Nucleus accumbens (tissue), 56 donors: ENCODE measurements at regions not wholly inside any gene's neighbourhood (a gene's known extent, or its start where the extent isn't known, plus 50 kb on each side); places are given as distances from the start of the nearest gene placed in this dataset.

Source experiments
- DNase-seq, 56 donors: peaks; one replicate each; lab custom pipeline; 2025; lab: John Stamatoyannopoulos, UW

DNA sequence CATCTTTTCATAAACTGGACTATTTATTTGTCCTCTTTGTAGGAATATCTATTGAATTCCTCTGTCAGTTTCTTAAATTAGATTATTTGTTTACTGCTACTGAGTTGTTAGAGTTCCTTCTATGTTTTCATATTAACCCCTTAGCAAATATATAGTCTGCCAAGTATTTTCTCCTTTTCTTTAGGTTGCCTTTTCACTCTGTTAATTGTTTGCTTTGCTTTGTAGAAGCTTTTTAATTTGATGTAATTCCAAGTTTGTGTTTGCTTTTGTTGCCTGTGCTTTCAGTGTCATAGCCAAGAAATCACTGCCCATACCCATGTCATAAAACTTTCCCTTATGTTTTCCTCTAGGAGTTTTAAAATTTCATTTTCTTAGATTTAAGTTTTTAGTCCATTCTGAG, 256.2 kb upstream of the SEMA3A start:
- DNase-seq, result no peak

DNA sequence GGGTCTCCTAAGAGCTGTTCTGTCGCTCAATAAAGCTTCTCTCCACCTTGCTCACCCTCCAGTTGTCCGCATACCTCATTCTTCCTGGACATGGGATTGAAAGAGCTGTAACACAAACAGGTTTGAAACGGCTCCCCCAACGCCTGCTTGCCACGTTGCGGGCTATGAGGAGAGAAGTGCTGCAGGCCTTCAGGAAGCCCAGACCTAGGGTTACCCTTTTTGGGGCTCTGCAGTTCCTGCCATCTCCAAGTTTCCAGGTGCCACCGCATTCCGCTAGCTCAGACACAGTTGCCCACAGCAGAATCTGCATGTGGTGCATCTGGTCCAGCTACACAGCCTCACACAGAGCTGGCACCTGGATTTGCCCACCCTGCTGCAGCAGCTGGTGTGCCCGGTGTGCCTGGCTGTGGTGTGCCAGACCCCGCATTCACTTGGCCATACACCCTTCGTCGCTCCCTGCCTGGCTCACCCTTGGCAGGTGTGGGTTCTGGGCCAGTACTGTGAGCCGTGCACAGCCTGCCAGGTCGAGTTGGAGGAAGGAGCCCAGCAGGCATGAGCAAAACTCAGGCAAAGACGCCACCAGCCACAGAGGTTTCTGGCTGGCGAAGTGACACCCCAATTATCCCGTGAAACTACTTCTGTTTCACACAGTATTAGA, 253.2 kb upstream of the SEMA3A start:
- no peak for DNase-seq

DNA sequence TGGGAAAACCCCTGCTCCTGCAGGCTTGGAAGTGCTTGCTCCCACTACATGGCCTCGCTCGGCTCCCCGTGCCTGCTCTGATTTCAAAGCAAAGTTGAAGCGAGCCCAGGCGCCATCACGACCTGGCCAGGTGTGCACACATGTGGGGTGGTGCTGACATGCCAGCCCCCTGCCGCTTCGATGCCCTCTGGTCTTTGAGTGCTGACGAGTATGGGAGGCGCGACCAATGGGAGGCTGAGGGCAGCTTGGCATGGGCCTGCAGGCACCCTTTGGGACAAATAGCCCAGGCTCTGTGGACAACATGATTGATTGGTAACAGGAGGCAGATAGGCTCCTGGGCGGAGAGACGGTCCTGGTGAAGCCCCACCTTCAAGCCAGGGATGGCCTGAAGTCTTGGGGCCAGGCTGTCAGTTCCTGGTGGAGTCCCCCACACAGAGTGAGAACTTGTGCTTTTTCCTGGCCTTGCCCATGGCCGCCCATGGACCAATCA, 252.4 kb upstream of the SEMA3A start:
- no peak for DNase-seq

DNA sequence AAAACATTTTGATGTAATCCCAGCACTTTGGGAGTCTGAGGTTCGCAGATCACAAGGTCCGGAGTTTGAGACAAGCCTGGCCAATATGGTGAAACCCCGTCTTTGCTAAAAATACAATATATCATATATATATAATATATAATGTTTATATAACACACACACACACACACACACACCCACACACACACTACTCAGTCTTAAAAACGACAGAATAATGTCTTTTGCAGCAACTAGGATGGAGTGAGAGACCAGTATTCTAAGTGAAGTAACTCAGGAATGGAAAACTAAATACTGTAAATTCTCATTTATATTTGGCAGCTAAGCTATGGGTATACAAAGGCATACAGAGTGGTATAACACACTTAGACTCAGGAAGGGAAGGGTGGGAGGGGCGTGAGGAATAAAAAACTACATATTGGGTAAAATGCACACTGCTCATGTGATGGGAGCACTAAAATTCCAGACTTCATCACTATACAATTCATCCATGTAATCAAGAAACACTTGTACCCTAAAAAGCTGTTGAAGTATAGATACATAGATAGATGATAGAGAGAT, 231.2 kb upstream of the SEMA3A start:
- no peak for DNase-seq

DNA sequence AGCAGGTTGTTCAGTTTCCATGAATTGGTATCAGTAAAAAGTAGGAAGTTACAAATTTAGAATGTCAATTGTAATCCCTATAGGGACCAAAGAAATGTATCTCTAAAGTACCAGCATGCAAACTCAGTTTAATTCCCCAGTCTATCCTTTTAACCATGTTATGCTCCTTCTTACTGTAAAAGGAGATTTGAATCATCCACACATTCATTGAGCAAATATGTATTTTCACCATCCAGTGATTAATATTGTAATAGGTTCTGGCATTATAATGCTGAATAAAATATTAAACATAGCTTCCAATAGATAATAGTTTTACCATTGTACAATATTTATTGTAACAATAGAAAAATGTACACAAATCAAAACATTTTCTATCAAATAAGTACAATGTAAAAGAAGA, 228.2 kb upstream of the SEMA3A start:
- no peak for DNase-seq

DNA sequence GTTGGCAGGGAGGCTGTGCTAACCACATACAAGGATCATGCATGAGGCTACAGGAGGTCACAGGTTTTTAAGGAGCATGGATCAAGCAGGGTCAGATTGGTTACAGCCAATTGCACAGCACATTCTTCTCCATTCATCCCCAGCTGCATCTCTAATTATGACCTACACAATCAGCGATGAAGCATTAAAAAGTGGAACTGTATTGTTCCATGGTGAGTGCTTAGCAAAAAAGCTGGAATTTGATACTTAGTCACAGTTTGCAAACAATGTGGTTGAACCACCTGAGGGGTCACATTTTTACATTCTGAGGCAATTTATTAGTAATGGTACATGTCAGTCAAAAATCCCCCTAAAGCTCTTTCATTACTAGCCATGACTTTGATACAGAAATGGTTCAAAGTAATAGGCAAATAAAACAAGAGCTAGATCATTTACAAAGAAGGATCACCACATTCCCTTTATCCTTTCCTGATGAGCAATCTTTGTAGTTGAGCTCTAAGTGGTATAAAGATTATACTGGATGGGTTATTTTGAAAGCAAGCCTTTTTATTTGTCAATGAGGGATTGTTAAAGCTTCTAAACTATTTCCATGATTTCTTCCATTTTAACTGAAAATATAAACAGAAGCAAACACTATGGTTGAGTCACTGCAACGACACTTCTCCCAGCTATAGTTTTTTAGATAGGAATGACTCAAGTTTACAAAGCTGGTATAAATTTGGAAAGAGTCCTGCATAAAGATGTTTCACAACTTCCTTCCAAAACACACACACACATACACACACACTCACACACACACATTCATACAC, 217.8 kb upstream of the SEMA3A start:
- no peak for DNase-seq

DNA sequence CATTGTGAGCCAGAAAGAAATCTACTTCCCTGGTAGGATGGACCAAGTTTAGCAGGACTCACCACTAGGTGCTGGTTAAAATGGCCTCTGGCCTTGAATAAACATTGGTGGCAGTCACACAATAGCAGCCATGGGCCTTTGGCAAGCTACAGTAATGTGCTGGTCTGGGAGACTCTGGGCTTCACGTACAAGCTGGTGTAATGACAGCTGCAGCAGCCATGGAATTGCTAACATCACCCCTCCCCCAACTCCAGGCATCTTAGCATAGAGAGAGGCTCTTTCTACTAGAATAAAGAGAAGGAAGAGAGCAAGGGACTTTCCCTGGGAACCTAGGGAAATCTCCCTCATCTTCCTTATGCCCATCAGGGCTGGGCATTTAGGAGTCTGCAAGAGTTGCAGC, 205.1 kb upstream of the SEMA3A start:
- no peak for DNase-seq

DNA sequence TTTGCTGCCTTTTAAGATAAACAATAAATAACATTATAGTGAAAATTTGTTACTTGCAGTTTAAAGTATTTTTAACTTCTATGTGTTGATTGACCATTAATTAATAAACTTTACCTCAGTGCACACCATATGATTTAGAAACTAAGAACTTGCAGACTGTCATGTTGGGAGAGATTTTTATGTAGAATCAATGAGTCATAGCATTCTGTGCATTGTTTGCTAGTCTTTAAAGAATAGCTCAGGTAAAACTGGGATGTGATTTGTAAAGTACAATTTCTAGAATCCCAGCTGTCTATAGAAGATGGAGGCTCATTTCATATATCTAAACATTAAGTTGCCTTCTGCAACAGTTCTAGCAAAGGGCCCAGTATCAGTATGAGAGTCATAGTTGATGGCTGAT, 199.6 kb upstream of the SEMA3A start:
- no peak for DNase-seq

DNA sequence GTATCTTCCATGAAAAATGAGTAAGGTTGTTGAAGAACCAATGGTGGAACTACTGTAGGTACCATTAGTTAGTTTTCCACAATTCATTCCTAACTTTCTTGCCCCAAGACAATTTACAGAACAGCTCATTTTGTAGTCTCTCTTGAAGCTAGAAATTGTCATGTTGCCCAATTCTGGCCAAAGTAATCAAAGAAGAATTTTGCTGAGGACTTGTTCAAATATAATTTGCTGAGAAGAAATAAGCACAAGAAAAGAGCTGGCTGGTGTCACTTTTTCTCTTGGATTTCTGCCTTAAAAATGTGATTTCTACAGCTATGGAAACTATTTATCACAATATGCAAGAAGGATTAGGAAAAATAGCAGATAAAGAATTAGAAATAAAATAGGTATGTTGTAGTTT, 199.2 kb upstream of the SEMA3A start:
- DNase-seq, result no peak

DNA sequence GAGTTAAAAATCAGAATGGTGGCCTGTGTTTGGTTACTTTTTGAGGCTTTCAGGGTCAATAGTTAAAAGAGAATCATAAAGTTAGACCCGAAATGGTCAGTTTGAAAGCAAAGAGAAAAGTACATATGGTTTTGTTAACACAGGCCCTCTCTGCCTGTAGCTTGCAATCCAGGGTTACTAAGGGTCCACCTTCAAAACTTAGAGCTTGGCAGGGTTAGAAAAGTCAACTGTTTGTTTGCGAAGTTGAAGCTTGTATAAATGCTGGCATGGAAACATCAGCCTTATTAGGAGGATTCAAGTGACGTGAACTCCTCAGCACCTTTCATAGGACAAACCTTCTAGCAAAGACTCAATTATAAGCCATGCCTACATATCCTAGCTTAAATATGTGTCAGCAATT, 196.3 kb upstream of the SEMA3A start:
- DNase-seq, result no peak

DNA sequence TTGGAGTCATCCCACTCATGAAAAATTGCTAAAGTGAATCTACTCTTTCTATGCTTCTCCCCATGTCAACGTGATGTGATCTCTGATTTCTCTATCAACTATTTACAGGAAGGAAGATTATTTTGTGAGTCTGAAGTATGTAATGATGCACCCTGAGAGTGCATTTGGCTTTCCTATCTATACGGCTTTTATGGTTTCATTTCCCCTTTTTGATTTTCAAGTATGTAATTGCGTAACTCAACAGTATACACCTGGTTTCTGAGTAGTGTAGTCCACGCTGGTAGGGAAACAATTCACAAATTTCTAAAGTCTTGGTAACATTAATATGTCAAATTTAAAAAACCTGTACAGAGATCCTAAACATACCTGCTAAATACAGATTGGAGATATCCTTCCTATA, 194.7 kb upstream of the SEMA3A start:
- DNase-seq, result no peak

DNA sequence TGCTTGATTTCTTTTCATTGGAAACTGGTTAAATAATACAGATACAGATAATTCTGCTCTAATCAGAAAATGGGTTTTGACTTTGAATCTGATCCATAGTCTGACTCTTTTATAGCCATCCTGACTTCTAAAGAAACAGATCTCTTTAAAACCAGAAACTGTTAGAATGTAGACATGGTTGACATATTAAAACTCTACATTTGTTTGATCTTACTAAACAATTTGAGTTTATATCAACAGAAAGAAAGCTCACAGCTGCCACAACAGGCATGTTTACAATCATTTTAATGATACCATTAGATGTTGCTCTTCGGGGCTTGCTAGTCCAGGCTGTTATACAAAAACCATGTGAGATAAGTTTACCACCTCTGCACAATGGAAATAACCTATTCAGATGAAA, 193.0 kb upstream of the SEMA3A start:
- DNase-seq, result no peak

DNA sequence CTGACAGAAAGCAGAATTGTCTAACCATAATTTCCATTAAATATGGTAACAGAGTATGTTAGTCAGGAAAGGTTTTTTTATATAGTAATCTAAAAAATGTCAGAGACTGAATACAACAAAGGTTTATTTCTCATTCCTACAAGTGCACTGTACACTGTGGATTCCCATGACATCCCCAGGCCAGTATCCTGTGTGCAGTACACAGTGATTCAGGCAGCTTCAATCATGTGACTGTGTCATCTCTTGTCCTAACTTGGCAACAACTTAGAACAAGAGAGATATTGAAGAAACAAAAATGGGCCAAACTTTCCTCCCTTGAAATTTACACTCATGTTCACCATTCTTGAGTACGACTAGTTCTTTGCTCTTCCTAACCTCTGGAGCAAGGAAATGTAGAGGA, 189.8 kb upstream of the SEMA3A start:
- DNase-seq, result no peak

DNA sequence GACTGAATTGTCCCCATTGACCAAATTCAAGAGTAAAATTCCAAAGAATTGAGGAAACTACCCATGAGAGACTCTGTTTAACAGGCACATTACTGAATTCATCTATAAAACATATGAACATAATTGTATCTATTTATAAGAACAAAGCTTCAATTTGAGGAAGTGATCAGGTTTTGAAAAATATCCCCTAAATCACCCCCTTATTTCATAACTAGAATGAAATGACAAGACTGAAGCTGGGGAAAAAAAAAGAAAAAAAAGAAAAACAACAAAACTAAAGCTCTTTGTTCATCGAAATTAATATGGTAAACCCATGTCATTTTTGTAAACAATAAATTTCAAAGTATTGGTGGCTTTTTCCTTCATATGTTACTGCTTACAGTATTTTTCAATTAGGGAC, 184.9 kb upstream of the SEMA3A start:
- no peak for DNase-seq

DNA sequence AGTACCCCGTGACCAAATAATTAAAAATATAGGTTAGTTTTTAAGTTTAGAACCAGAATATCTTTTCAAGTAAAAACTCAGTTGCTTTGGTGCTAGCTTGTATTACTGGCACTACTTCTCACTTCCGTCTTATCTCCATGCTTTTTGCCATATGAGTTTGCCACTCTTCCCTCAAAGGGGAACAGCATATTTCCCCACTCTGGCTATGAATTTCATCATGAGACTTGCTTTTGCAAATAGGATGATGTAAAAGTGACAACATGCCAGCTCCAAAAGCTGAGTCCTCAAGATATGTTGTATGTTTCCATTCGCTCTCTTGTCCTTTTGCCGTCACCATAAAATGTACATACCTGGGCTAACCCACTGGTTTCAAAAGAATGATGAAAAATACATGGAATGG, 178.1 kb upstream of the SEMA3A start:
- no peak for DNase-seq

DNA sequence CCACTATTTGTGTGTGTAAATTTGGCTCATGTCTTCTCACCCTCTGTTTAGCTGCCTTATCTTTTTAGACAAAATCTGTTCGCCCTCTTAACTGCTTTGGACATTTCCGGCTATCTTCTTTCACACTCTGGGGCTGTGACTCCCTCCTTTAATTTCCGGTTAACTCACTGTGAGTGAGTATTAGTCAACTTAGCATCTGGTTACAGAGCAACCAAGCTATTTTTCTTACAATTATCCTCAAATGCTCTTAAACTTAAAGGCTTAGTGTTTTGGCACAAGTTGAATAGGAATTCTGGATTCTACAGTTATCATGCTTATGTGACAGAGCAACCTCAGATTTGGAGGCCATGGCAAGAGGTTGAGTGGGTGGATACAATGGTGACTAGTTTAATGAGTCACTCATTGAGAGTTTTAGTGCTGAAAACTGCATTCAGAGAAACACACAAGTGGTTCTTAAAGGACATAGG, 177.6 kb upstream of the SEMA3A start:
- DNase-seq, result no peak

DNA sequence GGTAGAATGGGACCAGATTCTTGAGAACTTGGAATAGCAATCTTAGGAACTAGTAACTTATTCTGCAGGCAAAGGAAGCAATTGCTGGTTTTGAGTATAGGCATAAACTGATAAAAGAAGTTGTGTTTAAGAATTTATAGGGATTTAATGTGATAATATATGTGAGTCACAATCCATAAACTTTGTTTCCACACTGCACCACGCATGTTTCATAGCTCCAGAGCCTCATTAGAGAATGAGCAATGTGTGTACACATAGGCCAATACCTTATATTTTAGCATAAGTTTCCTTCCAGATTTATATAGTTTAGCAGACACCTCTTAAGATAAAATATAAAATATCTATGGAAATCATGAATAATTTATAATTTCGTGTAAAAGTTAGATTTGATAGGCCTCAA, 175.5 kb upstream of the SEMA3A start:
- DNase-seq, result no peak

DNA sequence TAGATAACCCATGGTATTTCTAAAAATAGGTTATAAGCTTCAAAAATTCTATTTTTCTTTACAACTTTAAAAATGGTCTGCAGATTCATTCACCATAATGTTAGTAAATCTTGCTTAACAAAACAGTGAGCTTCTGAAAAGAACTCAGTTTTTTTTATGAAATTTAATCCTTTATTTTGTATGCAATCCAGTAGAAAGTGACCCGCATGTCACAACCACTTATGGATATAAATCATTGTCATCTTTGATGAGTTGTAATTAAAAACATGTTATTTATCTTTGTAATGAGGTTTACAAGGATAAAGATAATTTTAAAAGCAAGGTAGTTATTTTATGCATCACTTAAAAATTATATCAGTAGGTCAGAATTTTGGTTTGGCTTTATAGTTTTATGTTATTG, 173.5 kb upstream of the SEMA3A start:
- DNase-seq, result no peak

DNA sequence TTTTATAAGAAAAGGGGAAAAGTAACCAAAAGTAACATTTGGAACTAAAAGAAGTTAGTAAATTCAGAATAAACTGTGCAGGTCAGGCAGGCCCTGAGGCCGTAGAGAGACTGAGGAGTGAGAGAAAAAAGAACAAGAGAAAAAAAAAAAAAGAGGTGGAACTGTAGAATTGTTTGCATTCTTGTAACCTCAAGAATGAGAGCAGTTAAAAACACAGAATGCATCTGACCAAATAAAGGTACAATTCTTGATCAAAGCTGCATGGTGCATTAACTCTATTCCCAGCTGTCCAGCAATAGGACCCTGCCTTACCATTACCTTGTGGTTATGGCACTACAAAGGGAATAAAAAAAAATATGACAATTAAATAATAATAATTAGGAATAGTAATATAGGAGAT, 170.1 kb upstream of the SEMA3A start:
- DNase-seq, result no peak

DNA sequence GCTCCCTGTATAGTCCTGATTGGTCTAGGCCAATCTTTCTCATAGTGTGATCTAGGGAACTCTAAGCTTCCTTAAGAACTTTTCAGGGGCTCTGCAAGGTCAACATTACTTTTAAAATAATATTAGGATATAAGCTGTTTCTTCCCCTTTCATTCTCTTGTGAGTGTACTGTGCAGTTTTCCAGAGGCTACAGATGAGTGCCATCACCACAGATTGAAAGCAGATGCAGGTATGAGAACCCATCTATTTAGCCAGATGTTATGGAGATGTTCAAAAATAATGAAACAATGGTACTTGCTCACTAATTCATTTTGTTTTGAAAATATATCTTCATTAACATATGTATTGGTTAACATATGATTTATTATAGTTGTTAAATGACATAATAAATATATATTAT, 169.2 kb upstream of the SEMA3A start:
- no peak for DNase-seq

DNA sequence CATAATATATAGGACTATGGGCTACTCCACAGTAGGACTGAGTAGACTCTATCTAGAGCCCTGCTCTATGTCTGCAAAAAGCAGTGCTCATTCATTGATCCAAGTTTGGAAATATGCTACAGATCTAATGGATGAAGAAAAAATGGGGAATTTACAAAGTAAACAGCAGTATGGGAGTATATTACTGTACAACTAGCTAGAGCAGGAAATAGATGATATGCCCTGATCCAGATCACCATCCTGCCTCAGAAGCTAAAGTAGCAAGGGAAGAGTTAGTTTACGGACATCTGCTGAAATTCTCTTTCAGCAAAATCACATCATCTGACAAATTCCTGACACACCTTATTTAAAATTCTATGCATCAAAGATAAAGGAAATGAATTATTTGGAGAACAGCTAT, 168.2 kb upstream of the SEMA3A start:
- no peak for DNase-seq

DNA sequence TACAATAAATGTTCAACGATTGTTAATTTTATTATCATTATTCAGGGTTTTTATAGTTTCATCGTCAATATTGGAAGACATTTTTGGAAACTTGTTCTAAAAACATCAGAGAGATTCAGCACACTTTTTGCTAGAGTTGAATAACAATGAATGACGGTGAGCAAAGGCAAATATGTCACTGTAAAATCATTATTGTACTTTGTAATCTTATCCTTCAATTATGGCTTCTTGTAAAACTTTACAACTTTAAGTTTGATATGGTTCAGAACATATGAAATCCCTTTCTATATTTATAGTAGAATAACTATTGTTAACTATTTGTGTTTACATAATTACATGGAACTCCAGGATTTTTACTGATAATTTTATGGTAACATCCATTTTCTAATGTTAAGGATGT, 167.8 kb upstream of the SEMA3A start:
- DNase-seq, result no peak
